K562 (cell line): ENCODE measurements at regions not wholly inside any gene's neighbourhood (a gene's known extent, or its start where the extent isn't known, plus 50 kb on each side); places are given as distances from the start of the nearest gene placed in this dataset.

Experiments used
- ATAC-seq: fragments of 200-7000 bp; cut with Tn5 transposase; 3 replicates; pipeline ENCODE4 v1.9.1; 2020; ENCODE audit warnings: moderate library complexity
- BruUV-seq: library from RNA; stranded (reverse); fragments of 400-500 nt; replicated peaks from 2 replicates; lab custom pipeline; 2021; lab: Mats Ljungman, UMichigan
- CTCF ChIA-PET: fragments of 300-600 bp; formaldehyde crosslinking; extraction: SDS; loops from one replicate; lab custom pipeline; 2021; ENCODE audit warnings: low intra/inter-chr PET ratio; lab: Yijun Ruan, JAX
- POLR2A ChIA-PET: fragments of 300-600, 350-650 bp; sonication (Branson Sonifier 250); formaldehyde crosslinking; extraction: SDS; loops from one replicate; lab custom pipeline; 2021; ENCODE audit warnings: antibody characterized with exemption, inconsistent platforms; lab: Yijun Ruan, JAX
- DNase-seq, 4 experiments: peaks; one replicate each; pipeline versions ENCODE4 v3.0.0 to v3.0.0-alpha.2; 2011 to 2018; ENCODE audit warnings: low spot score in 3 of 4, mixed read lengths in 3 of 4; ENCODE audit errors: extremely low read depth in 1 of 4
- FAIRE-seq: peaks from 2 replicates; lab custom pipeline; 2011; peaks lifted over from hg19 to GRCh38; lab: Jason Lieb, UNC
- H2AFZ ChIP-seq: 2 replicates; pipeline ENCODE4 v1.6.0; 2011; ENCODE audit warnings: low read depth, low read length, control low read depth, inconsistent platforms
- H3K27ac ChIP-seq: fragments of 200-600 bp; 3 replicates; pipeline ENCODE4 v1.8.0; 2011; ENCODE audit warnings: low read depth, mild to moderate bottlenecking, control low read depth, inconsistent platforms, low read length, moderate library complexity, mixed read lengths; ENCODE audit errors: extremely low read depth
- H3K27me3 ChIP-seq, 2 experiments: fragments of 300-600 bp in 1 of 2; 2 replicates in 1 of 2; 3 replicates in 1 of 2; pipeline versions ENCODE4 v1.6.0 to v1.8.0; 2011; ENCODE audit warnings: inconsistent platforms in 2 of 2, low read length in 2 of 2, mild to moderate bottlenecking in 1 of 2, mixed read lengths in 1 of 2, moderate library complexity in 1 of 2; ENCODE audit not compliant: control insufficient read depth in 2 of 2, insufficient read depth in 2 of 2
- H3K36me3 ChIP-seq: fragments of 300-600 bp; 3 replicates; pipeline ENCODE4 v1.8.0; 2011; ENCODE audit warnings: mild to moderate bottlenecking, low read length, inconsistent platforms; ENCODE audit not compliant: control insufficient read depth, insufficient read depth
- H3K4me1 ChIP-seq, 2 experiments: fragments of 200-600 bp in 1 of 2; replicated peaks in 1 of 2; 2 replicates in 1 of 2; 3 replicates in 1 of 2; pipeline versions ENCODE4 v1.5.1 to v1.8.0; 2011; ENCODE audit warnings: inconsistent platforms in 2 of 2, low read length in 2 of 2, mild to moderate bottlenecking in 1 of 2, mixed read lengths in 1 of 2, moderate library complexity in 1 of 2; ENCODE audit not compliant: control insufficient read depth in 2 of 2, insufficient read depth in 2 of 2
- H3K4me2 ChIP-seq: 2 replicates; pipeline ENCODE4 v1.6.1; 2011; ENCODE audit warnings: low read length, control low read depth, inconsistent platforms, mixed read lengths; ENCODE audit not compliant: insufficient read depth
- H3K4me3 ChIP-seq: fragments of 200-600 bp; sonication (generic), shearing (Covaris generic); 2 replicates; pipeline ENCODE4 v1.5.1; 2016; ENCODE audit warnings: control low read depth, inconsistent platforms
- H3K79me2 ChIP-seq: fragments of 200-600 bp; 3 replicates; pipeline ENCODE4 v1.8.0; 2011; ENCODE audit warnings: low read length, inconsistent platforms; ENCODE audit not compliant: control insufficient read depth, insufficient read depth
- H3K9ac ChIP-seq, 2 experiments: 2 replicates each; pipeline versions ENCODE4 v1.6.0 to v1.6.1; 2011; ENCODE audit warnings: low read depth in 2 of 2, low read length in 2 of 2, control low read depth in 1 of 2, inconsistent platforms in 1 of 2, mild to moderate bottlenecking in 1 of 2, mixed read lengths in 1 of 2; ENCODE audit not compliant: insufficient read depth in 1 of 2
- H3K9me1 ChIP-seq: one replicate; pipeline ENCODE4 v1.6.0; 2011; ENCODE audit warnings: inconsistent platforms, mild to moderate bottlenecking, low read length, moderate library complexity; ENCODE audit not compliant: control insufficient read depth, insufficient read depth
- H3K9me3 ChIP-seq: replicated peaks from 2 replicates; pipeline ENCODE4 v1.5.1; 2011; ENCODE audit warnings: low read depth, low read length, inconsistent platforms; ENCODE audit not compliant: control insufficient read depth, insufficient read depth
- H4K20me1 ChIP-seq: replicated peaks from 2 replicates; pipeline ENCODE4 v1.6.1; 2011; ENCODE audit warnings: low read length, inconsistent platforms, mixed read lengths; ENCODE audit not compliant: control insufficient read depth, insufficient read depth
- CEBPZ ChIP-seq: fragments of 150-350 bp; IDR thresholded peaks from 2 replicates; pipeline ENCODE4 v1.6.1; 2014; ENCODE audit warnings: low read depth, mild to moderate bottlenecking, low read length, borderline replicate concordance
- CTCF ChIP-seq, 3 experiments: IDR thresholded peaks in 2 of 3; conservative IDR thresholded peaks in 1 of 3; 2 replicates each; pipeline ENCODE4 v1.5.1; 2011 to 2012; ENCODE audit warnings: low read length in 3 of 3, mild to moderate bottlenecking in 3 of 3, control low read depth in 2 of 3, improper control_type of control experiment in 1 of 3, inconsistent platforms in 1 of 3, low read depth in 1 of 3, mixed read lengths in 1 of 3, moderate library complexity in 1 of 3; ENCODE audit not compliant: insufficient read depth in 2 of 3
- ERF ChIP-seq: fragments of 450-650 bp; formaldehyde crosslinking; IDR thresholded peaks from 2 replicates; pipeline ENCODE4 v1.4.0; 2020; ENCODE audit warnings: mild to moderate bottlenecking, mixed read lengths
- MYNN ChIP-seq, 2 experiments: sonication (generic); formaldehyde crosslinking in 1 of 2; IDR thresholded peaks; 2 replicates each; pipeline versions ENCODE4 v1.5.0 to v1.6.1; 2016 to 2020; ENCODE audit warnings: antibody characterized with exemption in 1 of 2, missing genetic modification reagents in 1 of 2
- RREB1 ChIP-seq: fragments of 250-450 bp; sonication (Bioruptor Pico); IDR thresholded peaks from 2 replicates; pipeline ENCODE4 v1.4.0; 2020
- SMARCA4 ChIP-seq: fragments of 450-650 bp; IDR thresholded peaks from 2 replicates; pipeline ENCODE4 v1.6.1; 2016
- SNRNP70 ChIP-seq: fragments of 200-400 bp; formaldehyde crosslinking; optimal IDR thresholded peaks from 2 replicates; pipeline ENCODE3; 2017; ENCODE audit warnings: low read depth, low read length
- VEZF1 ChIP-seq: fragments of 200-800 bp; sonication (Bioruptor generic); IDR thresholded peaks from 2 replicates; pipeline ENCODE4 v1.6.1; 2017; ENCODE audit warnings: missing genetic modification characterization, missing compliant biosample characterization
- ZNF778 ChIP-seq: fragments of 450-650 bp; formaldehyde crosslinking; IDR thresholded peaks from 2 replicates; pipeline ENCODE4 v1.4.0; 2020; ENCODE audit warnings: mild to moderate bottlenecking, moderate library complexity
- WGBS: fragments of 100-300 bp; shearing (Covaris generic); methylation state at CpG from one replicate; pipeline ENCODE4 v1.1.6; 2016; ENCODE audit warnings: low coverage, mixed read lengths; ENCODE audit not compliant: insufficient coverage; ENCODE audit errors: missing lambda C conversion rate; 5-methylcytosine and 5-hydroxymethylcytosine counted together
- in situ Hi-C: fragments of 300-500 bp; cut with MboI; formaldehyde crosslinking; loops from 4 replicates; pipeline ENCODE4 v1.15.0; 2018; ENCODE audit warnings: inconsistent platforms, mixed read lengths
- intact Hi-C: fragments of 100-400 bp; cut with micrococcal nuclease; formaldehyde crosslinking; loops from 2 replicates; pipeline ENCODE4 v1.14.2; 2022

- no TSS peak for BruUV-seq
- no peaks in the 10 kb centered on the region for H3K9me1 ChIP-seq
- ATAC-seq, result peak; percentile 13; the same call in 1 of the 3 replicates
- no peaks in the 10 kb centered on the region for H3K79me2 ChIP-seq
- H3K9me3 ChIP-seq, result no peaks in the 10 kb centered on the region
- no peak overlapping the region; the same call in 2 of the 3 replicates for H3K27ac ChIP-seq
- WGBS, result 49% methylated on average over 6 of the region's 6 CpGs
- H3K4me2 ChIP-seq, result peak overlapping the region; percentile 53; the same call in 1 of the 2 replicates
- no peak overlapping the region for H3K9ac ChIP-seq
- H3K27me3 ChIP-seq, result no peaks in the 10 kb centered on the region
- H4K20me1 ChIP-seq, result no peaks in the 10 kb centered on the region
- no peak overlapping the region for H3K4me3 ChIP-seq
- POLR2A ChIA-PET, result interaction anchor here (1.8 kb wide), 1 partner anchor 14 kb away, joined by 4 read pairs; no protein-coding TSS in a partner anchor
- no peaks in the 10 kb centered on the region for H3K36me3 ChIP-seq
- peak in 3 of 4 experiments; percentile 30 to 44 (median 37) for DNase-seq
- in situ Hi-C loops (no loop called here), intact Hi-C loops (no loop called here)
- peak overlapping the region; percentile 58 for H2AFZ ChIP-seq
- CTCF ChIA-PET, result no interaction called here
- FAIRE-seq, result no peak
- H3K4me1 ChIP-seq, result peaks cover 44 to 62% of the 10 kb centered on the region in 2 experiments
- TF ChIP-seq RREB1 (CRISPR knock-in tag), result 0 out of 2 replicates have a peak, but pooled peaks have one; percentile 42
- TF ChIP-seq VEZF1 (CRISPR knock-in tag), result no peak
- TF ChIP-seq SMARCA4, result no peak
- no peak for TF ChIP-seq CEBPZ
- TF ChIP-seq CTCF (IDR thresholded peaks at IDR 0.05 in 2 of 3, conservative IDR thresholded peaks at IDR 0.05 in 1 of 3; ENCODE audit: insufficient read depth in 2 of 3, low read depth in 1 of 3, low read length in 3 of 3), result 0 out of 6 replicates have a peak, but pooled peaks of 1 of the 3 experiments have one; percentile 10
- TF ChIP-seq ERF, result no peak
- TF ChIP-seq SNRNP70, result no peak
- no peak for TF ChIP-seq ZNF778 (CRISPR knock-in tag)
- TF ChIP-seq MYNN (IDR thresholded peaks at IDR 0.05), result no peak
- no peak for TF ChIP-seq MYNN (CRISPR knock-in tag; IDR thresholded peaks at IDR 0.05)
These were observed 537.6 kb downstream of the MATN1 start for GRCh38 chr1:30185809-30186208.
